Mammary epithelial cell (primary cell): ENCODE measurements at regions not wholly inside any gene's neighbourhood (a gene's known extent, or its start where the extent isn't known, plus 50 kb on each side); places are given as distances from the start of the nearest gene placed in this dataset.

Source experiments
- EZH2 ChIP-seq: IDR thresholded peaks from 2 replicates; pipeline ENCODE4 v1.6.1; 2012; ENCODE audit warnings: low read length, inconsistent platforms, borderline replicate concordance
- TF ChIP-seq, protein P1 (sequence below), 2 donors: IDR thresholded peaks in 1 of 2; conservative IDR thresholded peaks in 1 of 2; 2 replicates each; pipeline ENCODE4 v1.5.1; 2011 to 2012; ENCODE audit warnings: inconsistent platforms in 2 of 2, low read length in 2 of 2, mild to moderate bottlenecking in 2 of 2, control low read depth in 1 of 2, low read depth in 1 of 2; ENCODE audit not compliant: insufficient read depth in 1 of 2; ENCODE audit errors: extremely low read depth in 1 of 2

DNA sequence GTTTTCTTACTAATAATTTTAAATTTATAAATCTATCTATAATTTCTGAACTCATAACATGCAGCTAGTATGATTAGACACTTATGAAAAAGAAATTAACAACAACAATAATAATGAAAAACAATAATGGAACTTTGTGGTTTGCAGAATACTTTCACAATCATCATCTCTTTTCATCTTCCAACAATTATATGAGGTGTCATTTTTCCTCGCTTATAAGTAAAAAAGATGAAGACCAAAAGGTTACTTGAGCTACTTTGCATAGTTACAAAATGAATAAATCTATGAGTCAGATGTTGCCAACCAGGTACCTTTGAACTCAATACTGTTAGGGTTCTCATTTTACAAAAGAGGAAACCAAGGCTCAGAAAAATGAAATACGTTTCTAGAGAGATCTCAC is 98.5 kb upstream of the ELOVL6 start:
- TF ChIP-seq, protein P1, sequence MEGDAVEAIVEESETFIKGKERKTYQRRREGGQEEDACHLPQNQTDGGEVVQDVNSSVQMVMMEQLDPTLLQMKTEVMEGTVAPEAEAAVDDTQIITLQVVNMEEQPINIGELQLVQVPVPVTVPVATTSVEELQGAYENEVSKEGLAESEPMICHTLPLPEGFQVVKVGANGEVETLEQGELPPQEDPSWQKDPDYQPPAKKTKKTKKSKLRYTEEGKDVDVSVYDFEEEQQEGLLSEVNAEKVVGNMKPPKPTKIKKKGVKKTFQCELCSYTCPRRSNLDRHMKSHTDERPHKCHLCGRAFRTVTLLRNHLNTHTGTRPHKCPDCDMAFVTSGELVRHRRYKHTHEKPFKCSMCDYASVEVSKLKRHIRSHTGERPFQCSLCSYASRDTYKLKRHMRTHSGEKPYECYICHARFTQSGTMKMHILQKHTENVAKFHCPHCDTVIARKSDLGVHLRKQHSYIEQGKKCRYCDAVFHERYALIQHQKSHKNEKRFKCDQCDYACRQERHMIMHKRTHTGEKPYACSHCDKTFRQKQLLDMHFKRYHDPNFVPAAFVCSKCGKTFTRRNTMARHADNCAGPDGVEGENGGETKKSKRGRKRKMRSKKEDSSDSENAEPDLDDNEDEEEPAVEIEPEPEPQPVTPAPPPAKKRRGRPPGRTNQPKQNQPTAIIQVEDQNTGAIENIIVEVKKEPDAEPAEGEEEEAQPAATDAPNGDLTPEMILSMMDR (conservative IDR thresholded peaks at IDR 0.05 in 1 of 2, IDR thresholded peaks at IDR 0.05 in 1 of 2; ENCODE audit: extremely low read depth in 1 of 2, insufficient read depth in 1 of 2, low read depth in 1 of 2, low read length in 2 of 2), result no peak
- no peak for TF ChIP-seq EZH2
